ENCODE measurements at regions not wholly inside any gene's neighbourhood (a gene's known extent, or its start where the extent isn't known, plus 50 kb on each side); places are given as distances from the start of the nearest gene placed in this dataset.

DNA sequence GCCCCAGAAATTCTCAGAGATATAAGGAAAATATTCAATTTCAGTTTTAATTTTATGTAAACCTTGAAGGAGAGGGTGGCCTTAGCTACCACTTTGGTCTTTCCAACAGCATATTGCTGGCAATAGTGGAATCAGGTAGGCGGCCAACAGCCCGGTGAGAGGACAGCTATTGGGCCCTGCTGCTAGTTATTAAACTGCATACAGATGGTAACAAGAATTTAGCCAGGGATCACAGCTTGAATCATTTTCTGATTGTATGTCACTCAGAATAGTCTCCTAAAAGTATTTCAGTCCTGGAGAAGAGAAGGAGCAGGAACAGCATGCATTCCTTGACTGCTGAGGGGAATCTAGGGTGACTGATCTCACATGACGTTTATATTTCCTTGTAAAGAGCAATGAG is 261.4 kb upstream of the SMIM30 start:
- TF ChIP-seq YY1 (IDR thresholded peaks at IDR 0.05), result no peak
- no peak for TF ChIP-seq TAF1 (conservative IDR thresholded peaks at IDR 0.05)
- no peak for TF ChIP-seq GABPA (IDR thresholded peaks at IDR 0.05 in 1 of 2, conservative IDR thresholded peaks at IDR 0.05 in 1 of 2)
- no peak for TF ChIP-seq CTCF (IDR thresholded peaks at IDR 0.05; ENCODE audit: low read depth, low read length, missing input control)
- TF ChIP-seq MAX (IDR thresholded peaks at IDR 0.05), result no peak
- TF ChIP-seq REST (IDR thresholded peaks at IDR 0.05), result no peak

All from liver (tissue), 3 donors.